Colonic mucosa (tissue), 4 donors: ENCODE measurements at regions not wholly inside any gene's neighbourhood (a gene's known extent, or its start where the extent isn't known, plus 50 kb on each side); places are given as distances from the start of the nearest gene placed in this dataset.

ENCODE experiments used
- DNase-seq: peaks from one replicate; pipeline ENCODE4 v3.0.0-alpha.2; 2020
- H3K27ac ChIP-seq: fragments of 200-600 bp; one replicate; pipeline ENCODE4 v1.8.0; 2021
- H3K27me3 ChIP-seq: fragments of 200-600 bp; one replicate; pipeline ENCODE4 v1.8.0; 2021
- H3K36me3 ChIP-seq: fragments of 200-600 bp; one replicate; pipeline ENCODE4 v1.8.0; 2021
- H3K4me1 ChIP-seq: fragments of 200-600 bp; one replicate; pipeline ENCODE4 v1.8.0; 2021; ENCODE audit warnings: mild to moderate bottlenecking
- H3K4me3 ChIP-seq: fragments of 200-600 bp; one replicate; pipeline ENCODE4 v1.8.0; 2021
- H3K9ac ChIP-seq, 2 donors: one replicate each; pipeline ENCODE4 v1.7.0; 2013; ENCODE audit warnings: control low read depth in 2 of 2, low read depth in 2 of 2, low read length in 2 of 2
- H3K9me3 ChIP-seq: fragments of 200-600 bp; one replicate; pipeline ENCODE4 v1.8.0; 2021
- intact Hi-C: fragments of 100-400 bp; cut with DNase I; formaldehyde crosslinking; loops from one replicate; pipeline ENCODE4 v1.14.1; 2022
- TF ChIP-seq, protein P1 (sequence below): fragments of 200-600 bp; IDR thresholded peaks from one replicate; pipeline ENCODE4 v1.8.0; 2022; ENCODE audit warnings: antibody characterized with exemption, mild to moderate bottlenecking
- donor health status: healthy.
- donor health status: DM: no; HTN: no; CAD: no.
- donor health status: DM: no; HTN: no; CAD: no.

DNA sequence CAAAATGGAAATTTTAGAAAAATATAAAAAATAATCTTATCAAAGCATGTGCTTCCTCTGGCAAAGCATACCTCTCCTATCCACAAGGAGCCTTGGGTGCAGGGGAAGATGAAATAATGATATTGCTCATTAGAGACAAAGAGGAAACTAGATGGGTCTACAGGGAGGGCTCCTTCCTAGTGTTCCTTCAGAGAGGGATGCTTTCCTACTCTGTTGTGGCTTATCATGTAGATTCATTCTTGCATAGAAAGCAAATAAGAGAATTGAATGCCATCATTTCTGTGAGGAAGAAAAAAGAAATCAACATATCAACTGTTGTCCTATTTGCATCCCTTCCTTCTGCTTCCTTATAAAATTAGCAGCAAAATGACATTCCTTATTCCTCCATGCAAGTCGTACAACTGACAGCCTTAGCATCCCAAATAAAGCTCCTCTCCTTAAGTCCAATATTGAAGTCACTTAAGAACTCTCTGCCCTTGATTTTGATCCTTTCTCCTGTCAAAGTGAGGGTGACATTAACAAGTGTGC, 543.9 kb upstream of the PLXNA2 start:
- intact Hi-C loops = no loop called here
- no peak for DNase-seq
- no peaks in the 10 kb centered on the region for H3K36me3 ChIP-seq
- no peaks in the 10 kb centered on the region for H3K27me3 ChIP-seq
- H3K27ac ChIP-seq = no peak overlapping the region
- H3K9ac ChIP-seq = no peak overlapping the region
- TF ChIP-seq, protein P1, sequence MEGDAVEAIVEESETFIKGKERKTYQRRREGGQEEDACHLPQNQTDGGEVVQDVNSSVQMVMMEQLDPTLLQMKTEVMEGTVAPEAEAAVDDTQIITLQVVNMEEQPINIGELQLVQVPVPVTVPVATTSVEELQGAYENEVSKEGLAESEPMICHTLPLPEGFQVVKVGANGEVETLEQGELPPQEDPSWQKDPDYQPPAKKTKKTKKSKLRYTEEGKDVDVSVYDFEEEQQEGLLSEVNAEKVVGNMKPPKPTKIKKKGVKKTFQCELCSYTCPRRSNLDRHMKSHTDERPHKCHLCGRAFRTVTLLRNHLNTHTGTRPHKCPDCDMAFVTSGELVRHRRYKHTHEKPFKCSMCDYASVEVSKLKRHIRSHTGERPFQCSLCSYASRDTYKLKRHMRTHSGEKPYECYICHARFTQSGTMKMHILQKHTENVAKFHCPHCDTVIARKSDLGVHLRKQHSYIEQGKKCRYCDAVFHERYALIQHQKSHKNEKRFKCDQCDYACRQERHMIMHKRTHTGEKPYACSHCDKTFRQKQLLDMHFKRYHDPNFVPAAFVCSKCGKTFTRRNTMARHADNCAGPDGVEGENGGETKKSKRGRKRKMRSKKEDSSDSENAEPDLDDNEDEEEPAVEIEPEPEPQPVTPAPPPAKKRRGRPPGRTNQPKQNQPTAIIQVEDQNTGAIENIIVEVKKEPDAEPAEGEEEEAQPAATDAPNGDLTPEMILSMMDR = no peak
- H3K9me3 ChIP-seq = no peaks in the 10 kb centered on the region
- H3K4me3 ChIP-seq = no peak overlapping the region
- no peaks in the 10 kb centered on the region for H3K4me1 ChIP-seq

DNA sequence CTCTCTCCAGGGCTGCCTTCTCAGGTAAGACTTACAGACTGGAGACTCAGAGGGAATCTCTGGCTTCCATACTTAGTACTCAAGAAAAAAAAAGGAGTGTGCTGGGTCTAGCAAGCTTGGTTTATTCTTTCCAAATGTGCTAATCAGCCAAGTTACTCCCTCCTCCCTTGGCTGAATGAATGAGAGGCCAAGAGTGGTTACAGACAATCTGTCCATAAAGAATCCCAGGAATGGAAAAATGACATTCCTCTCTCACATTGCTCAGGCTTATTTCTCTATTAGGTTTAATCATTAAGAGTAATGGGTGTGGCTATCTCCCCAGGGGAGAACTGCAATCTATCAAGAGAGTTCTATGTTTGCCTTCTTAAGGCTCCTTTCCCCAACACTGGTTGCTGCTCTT, 547.3 kb upstream of the PLXNA2 start:
- TF ChIP-seq, protein P1 = no peak
- intact Hi-C loops = no loop called here
- no peak overlapping the region for H3K4me3 ChIP-seq
- no peaks in the 10 kb centered on the region for H3K36me3 ChIP-seq
- no peaks in the 10 kb centered on the region for H3K9me3 ChIP-seq
- no peaks in the 10 kb centered on the region for H3K4me1 ChIP-seq
- H3K9ac ChIP-seq = no peak overlapping the region
- no peak for DNase-seq
- H3K27ac ChIP-seq = no peak overlapping the region
- no peaks in the 10 kb centered on the region for H3K27me3 ChIP-seq

DNA sequence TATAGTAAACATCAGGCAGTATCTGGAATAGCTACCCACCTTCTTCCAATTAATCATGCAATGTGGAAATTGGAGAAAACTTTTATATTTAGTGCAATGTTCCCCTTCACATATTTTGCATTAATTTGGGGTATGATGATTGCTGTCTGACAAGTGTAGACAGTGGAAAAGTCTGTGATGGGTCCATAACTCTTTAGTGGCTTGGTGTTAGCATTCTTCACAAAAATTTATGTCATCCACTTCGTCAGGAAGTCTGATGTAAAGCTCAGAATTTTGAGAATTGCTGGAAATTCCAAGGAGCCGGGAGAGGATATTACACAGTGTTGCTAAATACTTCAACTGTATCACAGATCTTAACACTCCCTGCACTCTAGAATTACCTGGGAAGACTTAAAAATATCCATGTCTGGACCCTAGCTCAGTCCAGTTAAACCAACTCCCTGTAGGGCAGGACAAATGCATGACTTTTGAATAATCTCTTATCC, 549.7 kb upstream of the PLXNA2 start:
- Histone ChIP-seq H3K4me3 (no peak overlapping the region), H3K4me1 (no peaks in the 10 kb centered on the region), H3K27me3 (no peaks in the 10 kb centered on the region), H3K27ac (no peak overlapping the region), H3K36me3 (no peaks in the 10 kb centered on the region), H3K9me3 (no peaks in the 10 kb centered on the region), H3K9ac (no peak overlapping the region)
- TF ChIP-seq, protein P1 = no peak
- intact Hi-C loops = no loop called here
- DNase-seq = no peak

- Histone ChIP-seq H3K4me3 (no peak overlapping the region), H3K27ac (no peak overlapping the region)
- DNase-seq = no peak
These were observed 555.0 kb upstream of the PLXNA2 start for GRCh38 chr1:208799186-208799585.

DNA sequence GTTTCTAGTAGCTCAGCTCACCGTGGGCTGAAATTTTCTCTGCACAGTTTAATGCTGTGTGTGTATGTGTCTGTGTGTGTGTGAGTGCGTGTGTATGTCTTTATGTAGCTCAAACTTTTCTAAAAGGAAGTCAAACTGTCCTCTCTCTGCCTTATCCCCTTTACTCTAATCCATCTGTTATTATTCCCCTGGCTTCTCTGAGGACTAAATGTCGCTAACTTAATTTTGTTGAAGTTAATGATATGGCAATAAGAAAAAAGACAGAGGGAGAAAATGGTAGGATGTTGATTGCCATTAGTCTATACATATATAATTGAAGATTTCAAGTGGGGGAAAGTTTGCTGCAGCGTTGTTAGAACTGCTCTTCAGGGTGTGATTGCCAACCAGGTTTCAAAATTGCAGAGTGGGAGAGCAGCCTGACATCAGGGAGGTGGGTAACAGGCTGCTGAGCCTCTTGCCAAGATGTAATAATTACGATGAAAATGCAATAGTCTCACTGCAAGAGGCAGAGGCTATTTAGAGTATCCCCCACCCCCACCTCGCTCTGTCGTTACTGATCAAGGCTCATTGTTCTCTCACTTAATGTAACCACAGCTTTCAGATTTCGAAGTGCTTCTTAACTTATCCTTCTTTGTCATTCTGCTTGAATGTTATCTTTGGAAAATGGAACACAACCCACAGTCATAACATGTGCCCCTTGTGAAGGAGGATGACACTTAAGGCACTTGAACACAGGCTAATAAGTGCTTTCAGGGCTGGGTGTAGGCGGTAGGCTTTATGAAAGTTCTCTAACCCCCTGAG, 559.0 kb upstream of the PLXNA2 start:
- no peak for DNase-seq
- TF ChIP-seq, protein P1 = no peak
- intact Hi-C loops = no loop called here
- Histone ChIP-seq H3K27ac (no peak overlapping the region), H3K4me1 (no peaks in the 10 kb centered on the region), H3K9ac (no peak overlapping the region), H3K27me3 (no peaks in the 10 kb centered on the region), H3K4me3 (no peak overlapping the region), H3K36me3 (no peaks in the 10 kb centered on the region), H3K9me3 (no peaks in the 10 kb centered on the region)

More at GRCh38 chr1:208799186-208799585, 555.0 kb upstream of the PLXNA2 start:
- TF ChIP-seq, protein P1 = no peak
- Histone ChIP-seq H3K27me3 (no peaks in the 10 kb centered on the region), H3K9ac (no peak overlapping the region), H3K4me1 (no peaks in the 10 kb centered on the region), H3K36me3 (no peaks in the 10 kb centered on the region), H3K9me3 (no peaks in the 10 kb centered on the region)
- intact Hi-C loops = no loop called here
